ENCODE measurements at regions not wholly inside any gene's neighbourhood (a gene's known extent, or its start where the extent isn't known, plus 50 kb on each side); places are given as distances from the start of the nearest gene placed in this dataset.

DNA sequence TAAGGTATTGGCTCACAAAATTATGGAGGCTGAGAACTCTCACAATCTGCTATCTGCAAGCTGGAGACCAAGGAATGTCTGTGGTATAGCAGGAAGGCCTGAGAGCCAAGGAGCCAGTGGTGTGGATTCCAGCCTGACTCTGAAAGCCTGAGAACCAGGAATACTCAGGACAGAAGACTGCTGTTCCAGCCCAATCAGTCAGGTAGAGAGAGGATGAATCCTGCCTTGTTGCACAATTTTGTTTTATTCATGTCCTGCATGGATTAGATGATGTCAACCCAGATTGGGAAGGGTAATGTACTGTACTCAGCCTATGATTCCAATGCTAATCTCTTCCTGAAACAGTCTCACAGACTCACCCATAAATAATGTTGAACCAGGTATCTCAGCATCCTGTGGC lies 312.4 kb upstream of the KCNMB2 start:
- TF ChIP-seq, protein P1, sequence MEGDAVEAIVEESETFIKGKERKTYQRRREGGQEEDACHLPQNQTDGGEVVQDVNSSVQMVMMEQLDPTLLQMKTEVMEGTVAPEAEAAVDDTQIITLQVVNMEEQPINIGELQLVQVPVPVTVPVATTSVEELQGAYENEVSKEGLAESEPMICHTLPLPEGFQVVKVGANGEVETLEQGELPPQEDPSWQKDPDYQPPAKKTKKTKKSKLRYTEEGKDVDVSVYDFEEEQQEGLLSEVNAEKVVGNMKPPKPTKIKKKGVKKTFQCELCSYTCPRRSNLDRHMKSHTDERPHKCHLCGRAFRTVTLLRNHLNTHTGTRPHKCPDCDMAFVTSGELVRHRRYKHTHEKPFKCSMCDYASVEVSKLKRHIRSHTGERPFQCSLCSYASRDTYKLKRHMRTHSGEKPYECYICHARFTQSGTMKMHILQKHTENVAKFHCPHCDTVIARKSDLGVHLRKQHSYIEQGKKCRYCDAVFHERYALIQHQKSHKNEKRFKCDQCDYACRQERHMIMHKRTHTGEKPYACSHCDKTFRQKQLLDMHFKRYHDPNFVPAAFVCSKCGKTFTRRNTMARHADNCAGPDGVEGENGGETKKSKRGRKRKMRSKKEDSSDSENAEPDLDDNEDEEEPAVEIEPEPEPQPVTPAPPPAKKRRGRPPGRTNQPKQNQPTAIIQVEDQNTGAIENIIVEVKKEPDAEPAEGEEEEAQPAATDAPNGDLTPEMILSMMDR (conservative IDR thresholded peaks at IDR 0.05; ENCODE audit: low read depth, low read length) = no peak
- TF ChIP-seq EZH2 (IDR thresholded peaks at IDR 0.05; ENCODE audit: borderline replicate concordance, low read depth, low read length, poor library complexity, severe bottlenecking) = no peak

Data from A673 (cell line).